ENCODE measurements at regions not wholly inside any gene's neighbourhood (a gene's known extent, or its start where the extent isn't known, plus 50 kb on each side); places are given as distances from the start of the nearest gene placed in this dataset.

- Histone ChIP-seq H3K27ac (no peak overlapping the region), H3K27me3 (no peaks in the 10 kb centered on the region), H3K9me3 (no peaks in the 10 kb centered on the region), H3K4me1 (no peaks in the 10 kb centered on the region), H3K36me3 (no peaks in the 10 kb centered on the region), H3K4me3 (no peak overlapping the region)
- TF ChIP-seq CTCF (IDR thresholded peaks at IDR 0.05) (no peak), POLR2A (IDR thresholded peaks at IDR 0.05) (no peak)
- no peak for DNase-seq
Measured at GRCh38 chr2:203594541-203594940, 59.4 kb upstream of the RAPH1 start.

- TF ChIP-seq CTCF (IDR thresholded peaks at IDR 0.05) (no peak), POLR2A (IDR thresholded peaks at IDR 0.05) (no peak)
- H3K27ac ChIP-seq: no peak overlapping the region
- no peak for DNase-seq
- no peaks in the 10 kb centered on the region for H3K4me1 ChIP-seq
- no peaks in the 10 kb centered on the region for H3K27me3 ChIP-seq
- H3K4me3 ChIP-seq: no peak overlapping the region
- no peaks in the 10 kb centered on the region for H3K36me3 ChIP-seq
- no peaks in the 10 kb centered on the region for H3K9me3 ChIP-seq
Measured at GRCh38 chr2:203596183-203596582, 61.1 kb upstream of the RAPH1 start.

GRCh38 chr2:203599509-203599908 lies 64.4 kb upstream of the RAPH1 start:
- DNase-seq: no peak
- Histone ChIP-seq H3K4me3 (no peak overlapping the region), H3K27me3 (no peaks in the 10 kb centered on the region), H3K36me3 (no peaks in the 10 kb centered on the region), H3K4me1 (no peaks in the 10 kb centered on the region), H3K9me3 (no peaks in the 10 kb centered on the region), H3K27ac (no peak overlapping the region)
- TF ChIP-seq POLR2A (IDR thresholded peaks at IDR 0.05): no peak
- no peak for TF ChIP-seq CTCF (IDR thresholded peaks at IDR 0.05)

GRCh38 chr2:203600286-203600685 lies 65.2 kb upstream of the RAPH1 start:
- no peak overlapping the region for H3K4me3 ChIP-seq
- DNase-seq: no peak
- no peak for TF ChIP-seq CTCF (IDR thresholded peaks at IDR 0.05)
- TF ChIP-seq POLR2A (IDR thresholded peaks at IDR 0.05): no peak
- no peaks in the 10 kb centered on the region for H3K27me3 ChIP-seq
- no peak overlapping the region for H3K27ac ChIP-seq
- H3K4me1 ChIP-seq: peaks cover 0 to 7% (median 0%) of the 10 kb centered on the region in 4 donors
- H3K36me3 ChIP-seq: no peaks in the 10 kb centered on the region
- no peaks in the 10 kb centered on the region for H3K9me3 ChIP-seq

GRCh38 chr2:203603456-203604389 lies 68.6 kb upstream of the RAPH1 start:
- TF ChIP-seq POLR2A (IDR thresholded peaks at IDR 0.05) (no peak), CTCF (IDR thresholded peaks at IDR 0.05) (no peak)
- Histone ChIP-seq H3K4me1 (peaks cover 0 to 7% (median 0%) of the 10 kb centered on the region in 4 donors), H3K36me3 (no peaks in the 10 kb centered on the region), H3K9me3 (no peaks in the 10 kb centered on the region), H3K27ac (no peak overlapping the region), H3K4me3 (no peak overlapping the region), H3K27me3 (no peaks in the 10 kb centered on the region)
- DNase-seq: no peak
